H1 (cell line): ENCODE measurements at regions not wholly inside any gene's neighbourhood (a gene's known extent, or its start where the extent isn't known, plus 50 kb on each side); places are given as distances from the start of the nearest gene placed in this dataset.

Experiments
- CTCF ChIA-PET: fragments of 300-600 bp; sonication (Branson Sonifier 250); formaldehyde crosslinking; loops from one replicate; lab custom pipeline; 2021; ENCODE audit not compliant: partially characterized antibody; lab: Charles Lee
- POLR2A ChIA-PET: fragments of 300-600 bp; sonication (Branson Sonifier 250); formaldehyde crosslinking; loops from one replicate; lab custom pipeline; 2021; ENCODE audit warnings: inconsistent platforms; ENCODE audit not compliant: partially characterized antibody; lab: Charles Lee
- DNase-seq, 2 experiments: peaks; one replicate each; pipeline versions ENCODE4 v3.0.0 to v3.0.0-alpha.2; 2010 to 2022; ENCODE audit warnings: low spot score in 2 of 2, low read depth in 1 of 2, mixed read lengths in 1 of 2
- FAIRE-seq: peaks from 2 replicates; lab custom pipeline; 2011; peaks lifted over from hg19 to GRCh38; lab: Jason Lieb, UNC
- H2AFZ ChIP-seq: 2 replicates; pipeline ENCODE4 v1.8.1; 2012; ENCODE audit warnings: low read length, inconsistent platforms
- H2AK5ac ChIP-seq: 2 replicates; pipeline ENCODE4 v1.6.1; 2013; ENCODE audit warnings: low read depth, low read length
- H2BK120ac ChIP-seq: replicated peaks from 2 replicates; pipeline ENCODE3; 2013; ENCODE audit warnings: low read depth, low read length, inconsistent platforms
- H2BK12ac ChIP-seq: 2 replicates; pipeline ENCODE4 v1.6.1; 2013; ENCODE audit warnings: low read depth, low read length
- H2BK15ac ChIP-seq: 2 replicates; pipeline ENCODE4 v1.6.1; 2013; ENCODE audit warnings: low read length
- H2BK20ac ChIP-seq: 2 replicates; pipeline ENCODE4 v1.6.1; 2013; ENCODE audit warnings: low read length
- H2BK5ac ChIP-seq: 2 replicates; pipeline ENCODE4 v1.6.1; 2013; ENCODE audit warnings: low read depth, low read length
- H3K14ac ChIP-seq: 2 replicates; pipeline ENCODE4 v1.6.1; 2013; ENCODE audit warnings: inconsistent platforms; ENCODE audit not compliant: insufficient read length
- H3K18ac ChIP-seq: 2 replicates; pipeline ENCODE4 v1.6.1; 2013; ENCODE audit warnings: low read length; ENCODE audit errors: extremely low read depth
- H3K23ac ChIP-seq: 2 replicates; pipeline ENCODE4 v1.6.1; 2013; ENCODE audit warnings: inconsistent platforms; ENCODE audit not compliant: insufficient read length
- H3K23me2 ChIP-seq: 2 replicates; pipeline ENCODE4 v1.6.1; 2013; ENCODE audit warnings: low read depth, low read length
- H3K27ac ChIP-seq: 2 replicates; pipeline ENCODE4 v1.6.1; 2011; ENCODE audit warnings: low read depth, low read length, inconsistent platforms
- H3K27me3 ChIP-seq, 4 experiments: replicated peaks in 1 of 4; 1 replicate in 1 of 4; 2 replicates in 3 of 4; pipeline versions ENCODE4 v1.6.1 to v1.8.1; 2011 to 2013; ENCODE audit warnings: low read length in 3 of 4, mild to moderate bottlenecking in 3 of 4, inconsistent platforms in 2 of 4, mixed read lengths in 2 of 4, moderate library complexity in 1 of 4; ENCODE audit not compliant: control insufficient read depth in 3 of 4, insufficient read depth in 3 of 4; ENCODE audit errors: extremely low read depth in 1 of 4
- H3K36me3 ChIP-seq, 4 experiments: 2 replicates each; pipeline versions ENCODE4 v1.6.1 to v1.8.1; 2011 to 2013; ENCODE audit warnings: mild to moderate bottlenecking in 4 of 4, low read length in 3 of 4, moderate library complexity in 2 of 4, control low read depth in 1 of 4, inconsistent platforms in 1 of 4; ENCODE audit not compliant: insufficient read depth in 4 of 4, control insufficient read depth in 2 of 4
- H3K4ac ChIP-seq: replicated peaks from 2 replicates; pipeline ENCODE3; 2013; ENCODE audit warnings: low read length, low read depth, mixed read lengths, inconsistent platforms; ENCODE audit not compliant: insufficient read length
- H3K4me1 ChIP-seq, 4 experiments: replicated peaks in 1 of 4; 1 replicate in 1 of 4; 2 replicates in 3 of 4; pipeline versions ENCODE4 v1.6.1 to v1.8.1; 2011 to 2013; ENCODE audit warnings: low read length in 3 of 4, inconsistent platforms in 2 of 4, mixed read lengths in 1 of 4; ENCODE audit not compliant: insufficient read depth in 4 of 4, control insufficient read depth in 3 of 4
- H3K4me2 ChIP-seq, 2 experiments: 2 replicates each; pipeline versions ENCODE4 v1.6.1 to v1.8.1; 2011 to 2013; ENCODE audit warnings: low read depth in 2 of 2, low read length in 2 of 2, control low read depth in 1 of 2, inconsistent platforms in 1 of 2, mild to moderate bottlenecking in 1 of 2; ENCODE audit not compliant: insufficient read depth in 1 of 2
- H3K4me3 ChIP-seq, 4 experiments: fragments of 200-600, 300-600 bp in 1 of 4; sonication (generic), shearing (Covaris generic), sonication (Bioruptor Twin) in 1 of 4; 2 replicates each; pipeline versions ENCODE4 v1.5.1 to v1.8.1; 2011 to 2016; ENCODE audit warnings: low read length in 4 of 4, low read depth in 3 of 4, control low read depth in 2 of 4, inconsistent platforms in 2 of 4, mild to moderate bottlenecking in 2 of 4, mixed read lengths in 1 of 4, moderate library complexity in 1 of 4; ENCODE audit not compliant: insufficient read depth in 2 of 4; ENCODE audit errors: extremely low read depth in 1 of 4
- H3K56ac ChIP-seq: replicated peaks from 2 replicates; pipeline ENCODE3; 2013; ENCODE audit warnings: low read depth, mild to moderate bottlenecking, mixed read lengths, low read length, inconsistent platforms; ENCODE audit not compliant: insufficient read length
- H3K79me1 ChIP-seq: 2 replicates; pipeline ENCODE4 v1.6.1; 2013; ENCODE audit warnings: low read depth, low read length, control low read depth
- H3K79me2 ChIP-seq, 2 experiments: 2 replicates each; pipeline versions ENCODE4 v1.6.1 to v1.8.1; 2012 to 2013; ENCODE audit warnings: low read length in 2 of 2, mild to moderate bottlenecking in 2 of 2, inconsistent platforms in 1 of 2; ENCODE audit not compliant: insufficient read depth in 2 of 2, control insufficient read depth in 1 of 2
- H3K9ac ChIP-seq, 4 experiments: replicated peaks in 1 of 4; 1 replicate in 1 of 4; 2 replicates in 3 of 4; pipeline versions ENCODE4 v1.6.1 to v1.8.1; 2011 to 2013; ENCODE audit warnings: low read depth in 3 of 4, low read length in 3 of 4, control low read depth in 2 of 4, mild to moderate bottlenecking in 2 of 4, moderate library complexity in 2 of 4, inconsistent platforms in 1 of 4; ENCODE audit errors: extremely low read depth in 1 of 4
- H3K9me3 ChIP-seq, 2 experiments: 2 replicates each; pipeline versions ENCODE4 v1.6.1 to v1.8.1; 2012 to 2013; ENCODE audit warnings: mild to moderate bottlenecking in 2 of 2, moderate library complexity in 2 of 2, control low read depth in 1 of 2, inconsistent platforms in 1 of 2, low read depth in 1 of 2, low read length in 1 of 2, mixed read lengths in 1 of 2; ENCODE audit not compliant: insufficient read depth in 2 of 2
- H4K20me1 ChIP-seq, 2 experiments: replicated peaks in 1 of 2; 2 replicates each; pipeline versions ENCODE3 to v1.8.1; 2011 to 2013; ENCODE audit warnings: inconsistent platforms in 2 of 2, low read length in 2 of 2, mild to moderate bottlenecking in 1 of 2; ENCODE audit not compliant: insufficient read depth in 2 of 2, control insufficient read depth in 1 of 2
- H4K5ac ChIP-seq: 2 replicates; pipeline ENCODE4 v1.6.1; 2013; ENCODE audit warnings: low read length, low read depth, mixed read lengths, inconsistent platforms; ENCODE audit not compliant: insufficient read length
- H4K8ac ChIP-seq: 2 replicates; pipeline ENCODE4 v1.8.0; 2013; ENCODE audit warnings: mild to moderate bottlenecking, moderate library complexity, low read length, inconsistent platforms; ENCODE audit not compliant: insufficient read depth; ENCODE audit errors: extremely low read depth
- H4K91ac ChIP-seq: replicated peaks from 2 replicates; pipeline ENCODE3; 2013; ENCODE audit warnings: low read length, mixed read lengths, inconsistent platforms; ENCODE audit not compliant: insufficient read length
- ATF2 ChIP-seq: IDR thresholded peaks from 2 replicates; pipeline ENCODE4 v1.6.1; 2012; ENCODE audit warnings: low read length, inconsistent platforms
- CREB1 ChIP-seq: IDR thresholded peaks from 2 replicates; pipeline ENCODE4 v1.6.1; 2012; ENCODE audit warnings: inconsistent platforms
- HDAC6 ChIP-seq: IDR thresholded peaks from one replicate; pipeline ENCODE4 v1.7.1; 2012; ENCODE audit warnings: low read depth, mild to moderate bottlenecking, inconsistent platforms, low read length, moderate library complexity
- RBBP5 ChIP-seq: IDR thresholded peaks from 2 replicates; pipeline ENCODE4 v1.7.1; 2012; ENCODE audit warnings: low read depth, mild to moderate bottlenecking, inconsistent platforms, low read length, moderate library complexity, borderline replicate concordance
- RFX5 ChIP-seq: IDR thresholded peaks from 2 replicates; pipeline ENCODE4 v1.6.1; 2011; ENCODE audit warnings: low read depth, low read length, improper control_type of control experiment, borderline replicate concordance
- RXRA ChIP-seq: IDR thresholded peaks from 2 replicates; pipeline ENCODE4 v1.6.1; 2011; ENCODE audit warnings: low read depth, mild to moderate bottlenecking, low read length, moderate library complexity; ENCODE audit not compliant: insufficient read depth
- SIRT6 ChIP-seq: IDR thresholded peaks from one replicate; pipeline ENCODE4 v1.7.1; 2012; ENCODE audit warnings: low read length, inconsistent platforms
- SP1 ChIP-seq: IDR thresholded peaks from 2 replicates; pipeline ENCODE4 v1.6.1; 2011; ENCODE audit warnings: low read depth, low read length
- SP2 ChIP-seq: IDR thresholded peaks from 2 replicates; pipeline ENCODE4 v1.6.1; 2012; ENCODE audit warnings: mild to moderate bottlenecking, low read length, inconsistent platforms
- TCF12 ChIP-seq: IDR thresholded peaks from 2 replicates; pipeline ENCODE4 v1.6.1; 2011; ENCODE audit warnings: low read depth, mild to moderate bottlenecking, low read length
- USF2 ChIP-seq: IDR thresholded peaks from 2 replicates; pipeline ENCODE4 v1.6.1; 2011; ENCODE audit warnings: low read length, improper control_type of control experiment
- ZNF274 ChIP-seq: IDR thresholded peaks from 2 replicates; pipeline ENCODE4 v1.7.0; 2012; ENCODE audit warnings: low read length, borderline replicate concordance; ENCODE audit errors: extremely low read depth
- WGBS, 2 experiments: shearing (Covaris generic) in 1 of 2; methylation state at CpG; one replicate each; pipeline versions ENCODE4 v1.1.6 to v1.1.7; 2013 to 2015; ENCODE audit warnings: low lambda C conversion rate in 2 of 2, mixed read lengths in 2 of 2, inconsistent platforms in 1 of 2, low coverage in 1 of 2, missing lambda C conversion rate in 1 of 2; ENCODE audit not compliant: insufficient replicate concordance in 2 of 2, insufficient coverage in 1 of 2, insufficient read length in 1 of 2; ENCODE audit errors: extremely low coverage in 1 of 2, missing lambda C conversion rate in 1 of 2; 5-methylcytosine and 5-hydroxymethylcytosine counted together
- TF ChIP-seq, protein P1 (sequence below): IDR thresholded peaks from 2 replicates; pipeline ENCODE4 v1.6.1; 2012; ENCODE audit warnings: inconsistent platforms

- no peaks in the 10 kb centered on the region for H3K79me2 ChIP-seq
- H3K79me1 ChIP-seq, result no peaks in the 10 kb centered on the region
- 0 out of 2 replicates have a peak overlapping the region, but pooled peaks have one; percentile 2 for H2BK15ac ChIP-seq
- no peak overlapping the region for H3K23ac ChIP-seq
- 0 out of 4 replicates have a peak overlapping the region, but pooled peaks of 1 of the 2 experiments have one; percentile 9 for H3K4me2 ChIP-seq
- H3K9ac ChIP-seq, result no peak overlapping the region
- H4K20me1 ChIP-seq, result no peaks in the 10 kb centered on the region
- H3K23me2 ChIP-seq, result no peaks in the 10 kb centered on the region
- no peak overlapping the region for H2AK5ac ChIP-seq
- no peak overlapping the region for H3K27ac ChIP-seq
- ChIA-PET CTCF (no interaction called here), POLR2A (no interaction called here)
- peaks cover 0 to 4% (median 2%) of the 10 kb centered on the region in 4 experiments; a peak in 1 of 7 replicates for H3K4me1 ChIP-seq
- H2BK12ac ChIP-seq, result no peak overlapping the region; the same call in 1 of the 2 replicates
- 49% methylated on average over 7 of the region's 7 CpGs; no CpG with 5 or more reads in 1 of the 2 experiments for WGBS, 2 experiments
- no peak overlapping the region for H3K14ac ChIP-seq
- FAIRE-seq (no peak), DNase-seq (no peak)
- H2BK5ac ChIP-seq, result no peak overlapping the region
- H4K5ac ChIP-seq, result no peak overlapping the region
- H2BK20ac ChIP-seq, result no peak overlapping the region
- no peaks in the 10 kb centered on the region for H3K27me3 ChIP-seq
- no peaks in the 10 kb centered on the region for H3K36me3 ChIP-seq
- no peak overlapping the region for H2BK120ac ChIP-seq
- H3K18ac ChIP-seq, result no peak overlapping the region
- no peak overlapping the region for H4K91ac ChIP-seq
- no peak overlapping the region for H4K8ac ChIP-seq
- H3K9me3 ChIP-seq, result no peaks in the 10 kb centered on the region
- H2AFZ ChIP-seq, result no peak overlapping the region
- H3K4ac ChIP-seq, result no peak overlapping the region
- no peak overlapping the region for H3K56ac ChIP-seq
- no peak overlapping the region for H3K4me3 ChIP-seq
- TF ChIP-seq CREB1 (no peak), RXRA (no peak), HDAC6 (no peak), ZNF274 (no peak), TCF12 (no peak), ATF2 (no peak), RFX5 (no peak), SP1 (no peak), RBBP5 (no peak), SIRT6 (no peak), SP2 (no peak), USF2 (no peak)
- TF ChIP-seq, protein P1, sequence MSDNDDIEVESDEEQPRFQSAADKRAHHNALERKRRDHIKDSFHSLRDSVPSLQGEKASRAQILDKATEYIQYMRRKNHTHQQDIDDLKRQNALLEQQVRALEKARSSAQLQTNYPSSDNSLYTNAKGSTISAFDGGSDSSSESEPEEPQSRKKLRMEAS, result no peak
These were observed 126.7 kb upstream of the SMIM21 start for GRCh38 chr18:75554176-75554575.
